WTC11 (cell line): ENCODE measurements at regions not wholly inside any gene's neighbourhood (a gene's known extent, or its start where the extent isn't known, plus 50 kb on each side); places are given as distances from the start of the nearest gene placed in this dataset.

Experiments
- ATAC-seq: fragments of 200-7000 bp; cut with Tn5 transposase; 2 replicates; pipeline ENCODE4 v1.10.0; 2021; ENCODE audit warnings: mild to moderate bottlenecking, moderate library complexity
- CTCF ChIA-PET: fragments of 300-600 bp; sonication (Branson Sonifier 250); formaldehyde crosslinking; loops from one replicate; lab custom pipeline; 2021; ENCODE audit warnings: antibody characterized with exemption; lab: Charles Lee
- POLR2A ChIA-PET: fragments of 350-600 bp; sonication (Branson Sonifier 250); formaldehyde crosslinking; loops from one replicate; lab custom pipeline; 2021; ENCODE audit warnings: antibody characterized with exemption; lab: Charles Lee
- DNase-seq: peaks from one replicate; pipeline ENCODE4 v3.0.0; 2021; ENCODE audit warnings: low spot score
- H3K27ac Mint-ChIP-seq: 2 replicates; pipeline ENCODE4 v1.8.0; 2021; ENCODE audit warnings: mixed read lengths
- H3K27me3 Mint-ChIP-seq: 2 replicates; pipeline ENCODE4 v1.8.0; 2021; ENCODE audit warnings: low read depth, mild to moderate bottlenecking, moderate library complexity, mixed read lengths
- H3K36me3 Mint-ChIP-seq: 2 replicates; pipeline ENCODE4 v1.8.0; 2021; ENCODE audit warnings: mixed read lengths
- H3K4me1 Mint-ChIP-seq: 2 replicates; pipeline ENCODE4 v1.8.0; 2022; ENCODE audit warnings: mixed read lengths
- H3K4me3 Mint-ChIP-seq: 2 replicates; pipeline ENCODE4 v1.8.0; 2021; ENCODE audit warnings: mild to moderate bottlenecking, moderate library complexity, mixed read lengths
- H3K9me3 Mint-ChIP-seq: 2 replicates; pipeline ENCODE4 v1.8.0; 2021; ENCODE audit warnings: mixed read lengths
- CREB1 ChIP-seq: sonication (generic); formaldehyde crosslinking; IDR thresholded peaks from 2 replicates; pipeline ENCODE4 v1.8.0; 2023; ENCODE audit warnings: mild to moderate bottlenecking, missing genetic modification reagents
- ERG ChIP-seq: fragments of 250-450 bp; sonication (Bioruptor Pico); IDR thresholded peaks from 2 replicates; pipeline ENCODE4 v1.8.0; 2021; ENCODE audit warnings: mild to moderate bottlenecking
- ETV6 ChIP-seq: sonication (generic); formaldehyde crosslinking; IDR thresholded peaks from 2 replicates; pipeline ENCODE4 v1.8.1; 2022; ENCODE audit warnings: mild to moderate bottlenecking, missing genetic modification reagents
- GABPB1 ChIP-seq: sonication (generic); formaldehyde crosslinking; IDR thresholded peaks from 2 replicates; pipeline ENCODE4 v1.8.1; 2023; ENCODE audit warnings: mild to moderate bottlenecking, missing genetic modification reagents
- IRF2 ChIP-seq: sonication (generic); formaldehyde crosslinking; IDR thresholded peaks from 2 replicates; pipeline ENCODE4 v1.8.0; 2022; ENCODE audit warnings: low read depth, missing genetic modification reagents, borderline replicate concordance
- KAT7 ChIP-seq: sonication (generic); formaldehyde crosslinking; IDR thresholded peaks from 2 replicates; pipeline ENCODE4 v1.8.1; 2023; ENCODE audit warnings: missing genetic modification reagents, mild to moderate bottlenecking, borderline replicate concordance
- MYBL2 ChIP-seq: sonication (generic); formaldehyde crosslinking; IDR thresholded peaks from 2 replicates; pipeline ENCODE4 v1.8.1; 2023; ENCODE audit warnings: mild to moderate bottlenecking, moderate library complexity, missing genetic modification reagents
- NFATC4 ChIP-seq: fragments of 250-450 bp; sonication (Bioruptor Pico); IDR thresholded peaks from 2 replicates; pipeline ENCODE4 v1.9.0; 2021; ENCODE audit warnings: mild to moderate bottlenecking
- PREB ChIP-seq: sonication (generic); formaldehyde crosslinking; IDR thresholded peaks from 2 replicates; pipeline ENCODE4 v1.8.1; 2022; ENCODE audit warnings: mild to moderate bottlenecking, missing genetic modification reagents, moderate library complexity, borderline replicate concordance
- SOX15 ChIP-seq: fragments of 250-450 bp; sonication (Bioruptor Pico); IDR thresholded peaks from 2 replicates; pipeline ENCODE4 v1.9.0; 2021; ENCODE audit warnings: mild to moderate bottlenecking
- TCF7 ChIP-seq: sonication (generic); formaldehyde crosslinking; IDR thresholded peaks from 2 replicates; pipeline ENCODE4 v1.8.0; 2022; ENCODE audit warnings: mild to moderate bottlenecking, low read depth, missing genetic modification reagents, moderate library complexity
- ZNF138 ChIP-seq: sonication (generic); formaldehyde crosslinking; conservative IDR thresholded peaks from 2 replicates; pipeline ENCODE4 v1.8.1; 2022; ENCODE audit warnings: mild to moderate bottlenecking, moderate library complexity, missing genetic modification reagents
- ZNF232 ChIP-seq: sonication (generic); formaldehyde crosslinking; IDR thresholded peaks from 2 replicates; pipeline ENCODE4 v1.8.0; 2022; ENCODE audit warnings: mild to moderate bottlenecking, missing genetic modification reagents
- ZNF263 ChIP-seq: sonication (generic); formaldehyde crosslinking; IDR thresholded peaks from 2 replicates; pipeline ENCODE4 v1.8.1; 2022; ENCODE audit warnings: low read depth, mild to moderate bottlenecking, moderate library complexity, missing genetic modification reagents
- ZNF317 ChIP-seq: sonication (generic); formaldehyde crosslinking; IDR thresholded peaks from 2 replicates; pipeline ENCODE4 v1.8.1; 2023; ENCODE audit warnings: low read depth, mild to moderate bottlenecking, moderate library complexity, missing genetic modification reagents, borderline replicate concordance
- ZNF416 ChIP-seq: fragments of 250-450 bp; sonication (Bioruptor Pico); IDR thresholded peaks from 2 replicates; pipeline ENCODE4 v1.9.0; 2021; ENCODE audit warnings: mild to moderate bottlenecking, inconsistent platforms
- ZNF425 ChIP-seq: fragments of 250-450 bp; sonication (Bioruptor Pico); conservative IDR thresholded peaks from 2 replicates; pipeline ENCODE4 v1.9.0; 2021; ENCODE audit warnings: mild to moderate bottlenecking
- TF ChIP-seq, protein P1 (sequence below): sonication (generic); formaldehyde crosslinking; IDR thresholded peaks from 2 replicates; pipeline ENCODE4 v1.8.1; 2023; ENCODE audit warnings: mild to moderate bottlenecking, missing genetic modification reagents, moderate library complexity
- TF ChIP-seq, protein P2 (sequence below): sonication (generic); formaldehyde crosslinking; IDR thresholded peaks from 2 replicates; pipeline ENCODE4 v1.8.0; 2022; ENCODE audit warnings: missing genetic modification reagents
- TF ChIP-seq, protein P3 (sequence below): sonication (generic); formaldehyde crosslinking; IDR thresholded peaks from 2 replicates; pipeline ENCODE4 v1.8.1; 2023; ENCODE audit warnings: mild to moderate bottlenecking, missing genetic modification reagents

DNA sequence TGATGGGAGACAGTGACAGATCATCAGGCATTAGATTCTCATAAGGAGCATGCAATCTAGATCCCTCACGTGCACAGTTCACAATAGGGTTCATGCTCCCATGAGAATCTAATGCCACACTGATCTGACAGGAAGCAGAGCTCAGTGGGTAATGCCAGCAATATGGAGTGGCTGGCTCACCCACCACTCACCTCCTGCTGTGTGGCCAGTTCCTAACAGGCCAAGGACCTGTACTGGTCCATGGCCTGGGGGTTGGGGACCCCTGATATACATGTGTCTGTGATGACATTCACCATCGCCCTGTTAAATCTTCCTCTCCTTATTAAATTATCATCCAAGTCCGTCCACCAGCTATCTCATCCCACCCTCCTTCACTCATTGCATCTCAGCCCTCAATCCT, 118.4 kb downstream of the TEX36 start:
- ChIA-PET CTCF (no interaction called here), POLR2A (no interaction called here)
- TF ChIP-seq KAT7 (no peak), ZNF232 (no peak), MYBL2 (CRISPR knock-in tag) (no peak), CREB1 (CRISPR knock-in tag) (no peak), ERG (CRISPR knock-in tag) (no peak), PREB (CRISPR knock-in tag) (no peak), NFATC4 (CRISPR knock-in tag) (no peak), ETV6 (CRISPR knock-in tag) (no peak), GABPB1 (no peak), SOX15 (CRISPR knock-in tag) (no peak), ZNF317 (CRISPR knock-in tag) (no peak), TCF7 (CRISPR knock-in tag) (no peak), ZNF138 (no peak), ZNF263 (CRISPR knock-in tag) (no peak), ZNF416 (CRISPR knock-in tag) (no peak), ZNF425 (CRISPR knock-in tag) (no peak), IRF2 (CRISPR knock-in tag) (no peak)
- TF ChIP-seq, protein P1, sequence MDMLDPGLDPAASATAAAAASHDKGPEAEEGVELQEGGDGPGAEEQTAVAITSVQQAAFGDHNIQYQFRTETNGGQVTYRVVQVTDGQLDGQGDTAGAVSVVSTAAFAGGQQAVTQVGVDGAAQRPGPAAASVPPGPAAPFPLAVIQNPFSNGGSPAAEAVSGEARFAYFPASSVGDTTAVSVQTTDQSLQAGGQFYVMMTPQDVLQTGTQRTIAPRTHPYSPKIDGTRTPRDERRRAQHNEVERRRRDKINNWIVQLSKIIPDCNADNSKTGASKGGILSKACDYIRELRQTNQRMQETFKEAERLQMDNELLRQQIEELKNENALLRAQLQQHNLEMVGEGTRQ (CRISPR knock-in tag) = no peak
- TF ChIP-seq, protein P2, sequence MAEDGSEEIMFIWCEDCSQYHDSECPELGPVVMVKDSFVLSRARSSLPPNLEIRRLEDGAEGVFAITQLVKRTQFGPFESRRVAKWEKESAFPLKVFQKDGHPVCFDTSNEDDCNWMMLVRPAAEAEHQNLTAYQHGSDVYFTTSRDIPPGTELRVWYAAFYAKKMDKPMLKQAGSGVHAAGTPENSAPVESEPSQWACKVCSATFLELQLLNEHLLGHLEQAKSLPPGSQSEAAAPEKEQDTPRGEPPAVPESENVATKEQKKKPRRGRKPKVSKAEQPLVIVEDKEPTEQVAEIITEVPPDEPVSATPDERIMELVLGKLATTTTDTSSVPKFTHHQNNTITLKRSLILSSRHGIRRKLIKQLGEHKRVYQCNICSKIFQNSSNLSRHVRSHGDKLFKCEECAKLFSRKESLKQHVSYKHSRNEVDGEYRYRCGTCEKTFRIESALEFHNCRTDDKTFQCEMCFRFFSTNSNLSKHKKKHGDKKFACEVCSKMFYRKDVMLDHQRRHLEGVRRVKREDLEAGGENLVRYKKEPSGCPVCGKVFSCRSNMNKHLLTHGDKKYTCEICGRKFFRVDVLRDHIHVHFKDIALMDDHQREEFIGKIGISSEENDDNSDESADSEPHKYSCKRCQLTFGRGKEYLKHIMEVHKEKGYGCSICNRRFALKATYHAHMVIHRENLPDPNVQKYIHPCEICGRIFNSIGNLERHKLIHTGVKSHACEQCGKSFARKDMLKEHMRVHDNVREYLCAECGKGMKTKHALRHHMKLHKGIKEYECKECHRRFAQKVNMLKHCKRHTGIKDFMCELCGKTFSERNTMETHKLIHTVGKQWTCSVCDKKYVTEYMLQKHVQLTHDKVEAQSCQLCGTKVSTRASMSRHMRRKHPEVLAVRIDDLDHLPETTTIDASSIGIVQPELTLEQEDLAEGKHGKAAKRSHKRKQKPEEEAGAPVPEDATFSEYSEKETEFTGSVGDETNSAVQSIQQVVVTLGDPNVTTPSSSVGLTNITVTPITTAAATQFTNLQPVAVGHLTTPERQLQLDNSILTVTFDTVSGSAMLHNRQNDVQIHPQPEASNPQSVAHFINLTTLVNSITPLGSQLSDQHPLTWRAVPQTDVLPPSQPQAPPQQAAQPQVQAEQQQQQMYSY (CRISPR knock-in tag) = no peak
- TF ChIP-seq, protein P3, sequence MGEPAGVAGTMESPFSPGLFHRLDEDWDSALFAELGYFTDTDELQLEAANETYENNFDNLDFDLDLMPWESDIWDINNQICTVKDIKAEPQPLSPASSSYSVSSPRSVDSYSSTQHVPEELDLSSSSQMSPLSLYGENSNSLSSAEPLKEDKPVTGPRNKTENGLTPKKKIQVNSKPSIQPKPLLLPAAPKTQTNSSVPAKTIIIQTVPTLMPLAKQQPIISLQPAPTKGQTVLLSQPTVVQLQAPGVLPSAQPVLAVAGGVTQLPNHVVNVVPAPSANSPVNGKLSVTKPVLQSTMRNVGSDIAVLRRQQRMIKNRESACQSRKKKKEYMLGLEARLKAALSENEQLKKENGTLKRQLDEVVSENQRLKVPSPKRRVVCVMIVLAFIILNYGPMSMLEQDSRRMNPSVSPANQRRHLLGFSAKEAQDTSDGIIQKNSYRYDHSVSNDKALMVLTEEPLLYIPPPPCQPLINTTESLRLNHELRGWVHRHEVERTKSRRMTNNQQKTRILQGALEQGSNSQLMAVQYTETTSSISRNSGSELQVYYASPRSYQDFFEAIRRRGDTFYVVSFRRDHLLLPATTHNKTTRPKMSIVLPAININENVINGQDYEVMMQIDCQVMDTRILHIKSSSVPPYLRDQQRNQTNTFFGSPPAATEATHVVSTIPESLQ (CRISPR knock-in tag) = no peak
- H3K9me3 Mint-ChIP-seq = peaks cover 50% of the 10 kb centered on the region
- ATAC-seq = no peak
- no peak overlapping the region for H3K4me3 Mint-ChIP-seq
- H3K27me3 Mint-ChIP-seq = peaks cover 2% of the 10 kb centered on the region; the same call in 1 of the 2 replicates
- peaks cover 11% of the 10 kb centered on the region for H3K36me3 Mint-ChIP-seq
- no peak overlapping the region for H3K27ac Mint-ChIP-seq
- DNase-seq = no peak
- no peaks in the 10 kb centered on the region for H3K4me1 Mint-ChIP-seq
